MM.1S (cell line): ENCODE measurements at regions not wholly inside any gene's neighbourhood (a gene's known extent, or its start where the extent isn't known, plus 50 kb on each side); places are given as distances from the start of the nearest gene placed in this dataset.

Experiments
- CTCF ChIP-seq: fragments of 300-600 bp; sonication (generic); IDR thresholded peaks from 2 replicates; pipeline ENCODE4 v1.5.1; 2016; ENCODE audit warnings: antibody characterized with exemption, low read length, mixed read lengths
- EZH2 ChIP-seq: fragments of 300-600 bp; sonication (generic); optimal IDR thresholded peaks from 2 replicates; pipeline ENCODE3; 2017; ENCODE audit warnings: low read depth, mild to moderate bottlenecking, antibody characterized with exemption, low read length, mixed read lengths

GRCh38 chr5:128627939-128628338 lies 89.9 kb upstream of the FBN2 start:
- TF ChIP-seq CTCF (no peak), EZH2 (no peak)
